Thoracic aorta (tissue), 2 donors: ENCODE measurements at regions not wholly inside any gene's neighbourhood (a gene's known extent, or its start where the extent isn't known, plus 50 kb on each side); places are given as distances from the start of the nearest gene placed in this dataset.

Experiments used
- ATAC-seq: fragments of 150-250 bp; one replicate; pipeline ENCODE4 v1.8.0; 2017; ENCODE audit warnings: low read depth; ENCODE audit not compliant: insufficient number of reproducible peaks, low FRiP score
- DNase-seq: peaks from one replicate; pipeline ENCODE4 v3.0.0-alpha.2; 2020; ENCODE audit warnings: low spot score
- H3K27ac ChIP-seq, 2 donors: fragments of 200-600 bp; sonication (generic); 1 replicate in 1 of 2; 2 replicates in 1 of 2; pipeline ENCODE4 v1.5.1; 2016; ENCODE audit warnings: mild to moderate bottlenecking in 2 of 2, moderate library complexity in 2 of 2
- H3K27me3 ChIP-seq: fragments of 200-600 bp; sonication (generic); replicated peaks from 2 replicates; pipeline ENCODE4 v1.6.0; 2016; ENCODE audit warnings: mild to moderate bottlenecking; ENCODE audit not compliant: insufficient read depth
- H3K36me3 ChIP-seq: fragments of 200-600 bp; sonication (generic); one replicate; pipeline ENCODE4 v1.5.1; 2016
- H3K4me1 ChIP-seq, 2 donors: fragments of 200-600 bp; sonication (generic); 1 replicate in 1 of 2; 2 replicates in 1 of 2; pipeline versions ENCODE4 v1.5.1 to v1.6.0; 2016; ENCODE audit warnings: low read depth in 2 of 2, mild to moderate bottlenecking in 1 of 2; ENCODE audit not compliant: control insufficient read depth in 1 of 2
- H3K4me3 ChIP-seq: fragments of 200-600 bp; sonication (generic); 2 replicates; pipeline ENCODE4 v1.5.1; 2016; ENCODE audit warnings: mild to moderate bottlenecking
- H3K9me3 ChIP-seq: fragments of 200-600 bp; sonication (generic); 2 replicates; pipeline ENCODE4 v1.5.1; 2016
- TF ChIP-seq, protein P1 (sequence below): fragments of 200-600 bp; sonication (generic); IDR thresholded peaks from one replicate; pipeline ENCODE4 v1.5.1; 2019; ENCODE audit warnings: antibody characterized with exemption

GRCh38 chr15:96119734-96120133 lies 210.8 kb upstream of the NR2F2 start:
- no peaks in the 10 kb centered on the region for H3K27me3 ChIP-seq
- no peaks in the 10 kb centered on the region for H3K9me3 ChIP-seq
- DNase-seq, result no peak
- no peaks in the 10 kb centered on the region for H3K4me1 ChIP-seq
- no peak for ATAC-seq
- H3K4me3 ChIP-seq, result no peak overlapping the region
- TF ChIP-seq, protein P1, sequence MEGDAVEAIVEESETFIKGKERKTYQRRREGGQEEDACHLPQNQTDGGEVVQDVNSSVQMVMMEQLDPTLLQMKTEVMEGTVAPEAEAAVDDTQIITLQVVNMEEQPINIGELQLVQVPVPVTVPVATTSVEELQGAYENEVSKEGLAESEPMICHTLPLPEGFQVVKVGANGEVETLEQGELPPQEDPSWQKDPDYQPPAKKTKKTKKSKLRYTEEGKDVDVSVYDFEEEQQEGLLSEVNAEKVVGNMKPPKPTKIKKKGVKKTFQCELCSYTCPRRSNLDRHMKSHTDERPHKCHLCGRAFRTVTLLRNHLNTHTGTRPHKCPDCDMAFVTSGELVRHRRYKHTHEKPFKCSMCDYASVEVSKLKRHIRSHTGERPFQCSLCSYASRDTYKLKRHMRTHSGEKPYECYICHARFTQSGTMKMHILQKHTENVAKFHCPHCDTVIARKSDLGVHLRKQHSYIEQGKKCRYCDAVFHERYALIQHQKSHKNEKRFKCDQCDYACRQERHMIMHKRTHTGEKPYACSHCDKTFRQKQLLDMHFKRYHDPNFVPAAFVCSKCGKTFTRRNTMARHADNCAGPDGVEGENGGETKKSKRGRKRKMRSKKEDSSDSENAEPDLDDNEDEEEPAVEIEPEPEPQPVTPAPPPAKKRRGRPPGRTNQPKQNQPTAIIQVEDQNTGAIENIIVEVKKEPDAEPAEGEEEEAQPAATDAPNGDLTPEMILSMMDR, result no peak
- no peak overlapping the region for H3K27ac ChIP-seq
- H3K36me3 ChIP-seq, result no peaks in the 10 kb centered on the region

GRCh38 chr15:96121086-96121920 lies 209.2 kb upstream of the NR2F2 start:
- Histone ChIP-seq H3K4me1 (no peaks in the 10 kb centered on the region), H3K36me3 (no peaks in the 10 kb centered on the region), H3K27ac (no peak overlapping the region), H3K27me3 (no peaks in the 10 kb centered on the region), H3K9me3 (no peaks in the 10 kb centered on the region), H3K4me3 (no peak overlapping the region)
- DNase-seq (no peak), ATAC-seq (peak; percentile 45)
- TF ChIP-seq, protein P1, result no peak

- Histone ChIP-seq H3K4me3 (no peak overlapping the region), H3K27ac (no peak overlapping the region), H3K27me3 (no peaks in the 10 kb centered on the region), H3K4me1 (no peaks in the 10 kb centered on the region), H3K36me3 (no peaks in the 10 kb centered on the region), H3K9me3 (no peaks in the 10 kb centered on the region)
- TF ChIP-seq, protein P1, result no peak
- DNase-seq (no peak), ATAC-seq (no peak)
These were observed 208.1 kb upstream of the NR2F2 start for GRCh38 chr15:96122077-96123027.

DNA sequence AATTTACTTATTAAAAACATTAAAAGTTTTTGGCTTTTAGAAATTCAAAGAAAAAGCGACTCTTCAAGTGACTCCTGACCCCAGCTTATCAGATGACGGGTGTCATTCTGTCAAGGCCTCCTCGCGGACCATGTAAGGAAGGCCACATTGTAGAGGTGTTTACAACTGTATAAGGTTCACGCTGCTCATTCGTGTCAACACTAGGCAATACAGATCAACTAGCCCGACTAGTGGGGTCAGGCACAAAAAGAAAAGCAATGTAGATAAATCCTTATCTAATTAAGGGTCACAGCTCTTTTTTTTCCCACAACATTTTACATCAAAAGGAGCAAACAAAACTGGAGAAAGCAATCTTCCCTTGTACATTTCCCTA lies 207.5 kb upstream of the NR2F2 start:
- Histone ChIP-seq H3K4me1 (no peaks in the 10 kb centered on the region), H3K4me3 (no peak overlapping the region), H3K36me3 (no peaks in the 10 kb centered on the region), H3K27me3 (no peaks in the 10 kb centered on the region), H3K27ac (no peak overlapping the region), H3K9me3 (no peaks in the 10 kb centered on the region)
- ATAC-seq, result no peak
- DNase-seq, result no peak
- TF ChIP-seq, protein P1, result no peak

DNA sequence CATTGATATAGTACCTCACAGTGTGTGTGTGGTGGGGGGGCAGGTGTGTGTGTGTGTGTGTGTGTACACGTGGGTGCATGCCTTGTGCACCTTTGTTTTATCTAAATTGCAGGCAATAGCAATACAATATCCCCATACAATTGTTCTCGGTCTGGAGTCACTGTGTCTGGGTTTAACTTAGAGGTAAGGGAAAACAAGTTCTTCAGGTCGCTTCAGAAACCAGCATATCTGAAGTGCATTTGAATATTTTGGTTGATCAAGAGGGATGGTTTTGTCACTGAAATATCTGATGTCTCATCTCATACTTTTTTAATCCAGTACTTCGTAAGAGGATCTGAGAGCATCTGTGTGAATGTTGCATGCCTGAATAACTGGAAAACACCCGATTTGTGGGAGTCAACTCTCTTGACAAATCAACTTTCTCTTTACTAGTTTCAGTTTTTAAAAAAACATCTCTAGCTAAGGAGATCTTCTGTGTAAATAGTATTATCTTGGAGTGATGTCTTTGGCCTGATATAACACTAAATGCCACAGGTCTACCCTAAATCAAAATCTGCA lies 206.8 kb upstream of the NR2F2 start:
- H3K4me3 ChIP-seq, result no peak overlapping the region
- DNase-seq (no peak), ATAC-seq (no peak)
- H3K36me3 ChIP-seq, result no peaks in the 10 kb centered on the region
- TF ChIP-seq, protein P1, result no peak
- H3K4me1 ChIP-seq, result no peaks in the 10 kb centered on the region
- no peaks in the 10 kb centered on the region for H3K9me3 ChIP-seq
- no peaks in the 10 kb centered on the region for H3K27me3 ChIP-seq
- H3K27ac ChIP-seq, result no peak overlapping the region
